HG02870 (cell line): ENCODE measurements at regions not wholly inside any gene's neighbourhood (a gene's known extent, or its start where the extent isn't known, plus 50 kb on each side); places are given as distances from the start of the nearest gene placed in this dataset.

ENCODE experiments used
- ATAC-seq: cut with Tn5 transposase; IDR thresholded peaks from one replicate; pipeline ENCODE4 v1.9.1; 2021; ENCODE audit warnings: mild to moderate bottlenecking, moderate library complexity; ENCODE audit not compliant: unreplicated experiment

- ATAC-seq = peak; percentile 87
Observed at GRCh38 chr9:89234205-89235067, 55.8 kb upstream of the SHC3 start.

GRCh38 chr9:89236955-89237573 is 58.4 kb upstream of the SHC3 start:
- no peak for ATAC-seq

- ATAC-seq = no peak
Observed at GRCh38 chr9:89238424-89238823, 59.8 kb upstream of the SHC3 start.

GRCh38 chr9:89243296-89244061 is 64.9 kb upstream of the SHC3 start:
- no peak for ATAC-seq

- ATAC-seq = no peak
Observed at GRCh38 chr9:89246840-89247239, 64.2 kb upstream of the CKS2 start.

- ATAC-seq = no peak
Observed at GRCh38 chr9:89247431-89248353, 63.3 kb upstream of the CKS2 start.

GRCh38 chr9:89249001-89249400 is 62.0 kb upstream of the CKS2 start:
- ATAC-seq = no peak

GRCh38 chr9:89252651-89253267 is 58.2 kb upstream of the CKS2 start:
- no peak for ATAC-seq

GRCh38 chr9:89254058-89254772 is 56.8 kb upstream of the CKS2 start:
- ATAC-seq = no peak

GRCh38 chr9:89254773-89255125 is 56.2 kb upstream of the CKS2 start:
- no peak for ATAC-seq

- no peak for ATAC-seq
Observed at GRCh38 chr9:89256225-89256624, 54.8 kb upstream of the CKS2 start.

- no peak for ATAC-seq
Observed at GRCh38 chr9:89256642-89257041, 54.4 kb upstream of the CKS2 start.

- ATAC-seq = no peak
Observed at GRCh38 chr9:89260525-89260924, 50.5 kb upstream of the CKS2 start.
